ENCODE measurements at regions not wholly inside any gene's neighbourhood (a gene's known extent, or its start where the extent isn't known, plus 50 kb on each side); places are given as distances from the start of the nearest gene placed in this dataset.

DNA sequence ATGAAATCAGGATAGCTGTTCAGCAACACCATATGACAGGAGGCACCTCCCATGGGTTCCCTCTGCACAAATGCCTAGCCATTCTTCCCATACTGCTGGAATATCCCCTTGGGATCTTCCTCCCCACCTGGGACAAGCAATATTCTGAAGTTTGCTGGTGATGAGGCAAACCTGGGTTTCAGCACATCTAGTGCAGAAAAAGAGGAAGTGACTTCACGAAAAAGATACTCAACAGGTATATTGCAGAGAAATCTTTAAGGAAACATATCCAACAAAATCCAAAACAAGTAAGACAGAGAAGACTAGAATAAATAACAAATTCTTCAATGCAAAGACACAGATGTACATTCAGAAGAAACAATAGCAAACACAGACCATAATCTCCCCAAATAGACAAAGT lies 1497.0 kb downstream of the PCDH9 start:
- H3K4me3 ChIP-seq (ENCODE audit: low read length), result no peak overlapping the region
- no peaks in the 10 kb centered on the region for H3F3A ChIP-seq (ENCODE audit: insufficient read depth, low read length)
- H3K4me2 ChIP-seq (ENCODE audit: low read depth, low read length), result no peak overlapping the region
- H3K27me3 ChIP-seq (replicated peaks; ENCODE audit: insufficient read depth, low read length), result no peaks in the 10 kb centered on the region
- no peaks in the 10 kb centered on the region for H3K9me2 ChIP-seq (replicated peaks; ENCODE audit: insufficient read depth, low read length)
- H4K20me1 ChIP-seq (ENCODE audit: insufficient read depth, low read length), result no peaks in the 10 kb centered on the region
- no peak overlapping the region for H3K9ac ChIP-seq (ENCODE audit: low read length)
- H3K27ac ChIP-seq (ENCODE audit: low read length), result no peak overlapping the region
- DNase-seq, result no peak
- TF ChIP-seq EZH2phosphoT487 (IDR thresholded peaks at IDR 0.05; ENCODE audit: low read length) (no peak), CTCF (IDR thresholded peaks at IDR 0.05; ENCODE audit: low read length) (no peak), EZH2 (optimal IDR thresholded peaks at IDR 0.05; ENCODE audit: low read depth, low read length) (no peak)
- H3K79me2 ChIP-seq (ENCODE audit: low read length), result no peaks in the 10 kb centered on the region
- no peak overlapping the region for H2AFZ ChIP-seq (ENCODE audit: low read length)
- H3K36me3 ChIP-seq (replicated peaks; ENCODE audit: insufficient read depth, low read length), result no peaks in the 10 kb centered on the region
- H3K4me1 ChIP-seq (ENCODE audit: low read length), result no peaks in the 10 kb centered on the region
- no peaks in the 10 kb centered on the region for H3K9me3 ChIP-seq (replicated peaks; ENCODE audit: insufficient read depth, low read length)

GRCh38 chr13:65727070-65727469 lies 1503.1 kb downstream of the PCDH9 start:
- Histone ChIP-seq H3K4me1 (ENCODE audit: low read length) (no peaks in the 10 kb centered on the region), H3K79me2 (ENCODE audit: low read length) (no peaks in the 10 kb centered on the region), H3K9me2 (replicated peaks; ENCODE audit: insufficient read depth, low read length) (no peaks in the 10 kb centered on the region), H3F3A (ENCODE audit: insufficient read depth, low read length) (no peaks in the 10 kb centered on the region), H2AFZ (ENCODE audit: low read length) (no peak overlapping the region), H3K27ac (ENCODE audit: low read length) (no peak overlapping the region), H3K9me3 (replicated peaks; ENCODE audit: insufficient read depth, low read length) (no peaks in the 10 kb centered on the region), H3K9ac (ENCODE audit: low read length) (no peak overlapping the region), H3K4me3 (ENCODE audit: low read length) (no peak overlapping the region), H3K27me3 (replicated peaks; ENCODE audit: insufficient read depth, low read length) (no peaks in the 10 kb centered on the region), H3K36me3 (replicated peaks; ENCODE audit: insufficient read depth, low read length) (no peaks in the 10 kb centered on the region), H3K4me2 (ENCODE audit: low read depth, low read length) (no peak overlapping the region), H4K20me1 (ENCODE audit: insufficient read depth, low read length) (no peaks in the 10 kb centered on the region)
- TF ChIP-seq CTCF (IDR thresholded peaks at IDR 0.05; ENCODE audit: low read length) (no peak), EZH2phosphoT487 (IDR thresholded peaks at IDR 0.05; ENCODE audit: low read length) (no peak), EZH2 (optimal IDR thresholded peaks at IDR 0.05; ENCODE audit: low read depth, low read length) (no peak)
- no peak for DNase-seq

DNA sequence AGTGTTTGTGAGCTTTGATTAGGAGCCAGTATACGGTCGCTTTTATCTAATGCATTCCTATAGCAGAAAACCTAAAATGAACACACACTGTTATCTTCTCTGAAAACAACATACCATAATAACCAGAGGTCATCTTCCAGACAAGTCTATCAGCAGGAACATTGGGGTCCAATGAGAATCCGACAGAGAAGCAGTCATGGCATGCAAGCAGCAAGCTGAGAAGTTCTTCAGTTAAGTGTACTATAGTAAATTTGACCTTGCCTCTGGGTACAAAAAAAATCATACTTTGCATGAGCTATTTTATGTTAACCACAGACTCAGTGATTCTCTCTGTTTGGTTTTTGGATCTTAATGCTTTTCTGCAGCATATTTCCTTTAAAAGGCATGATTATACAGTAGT lies 1505.1 kb downstream of the PCDH9 start:
- Histone ChIP-seq H3K27ac (ENCODE audit: low read length) (no peak overlapping the region), H3K4me1 (ENCODE audit: low read length) (no peaks in the 10 kb centered on the region), H3K9me3 (replicated peaks; ENCODE audit: insufficient read depth, low read length) (no peaks in the 10 kb centered on the region), H3F3A (ENCODE audit: insufficient read depth, low read length) (no peaks in the 10 kb centered on the region), H3K4me3 (ENCODE audit: low read length) (no peak overlapping the region), H3K4me2 (ENCODE audit: low read depth, low read length) (no peak overlapping the region), H3K36me3 (replicated peaks; ENCODE audit: insufficient read depth, low read length) (no peaks in the 10 kb centered on the region), H2AFZ (ENCODE audit: low read length) (no peak overlapping the region), H3K9me2 (replicated peaks; ENCODE audit: insufficient read depth, low read length) (no peaks in the 10 kb centered on the region), H3K27me3 (replicated peaks; ENCODE audit: insufficient read depth, low read length) (no peaks in the 10 kb centered on the region), H4K20me1 (ENCODE audit: insufficient read depth, low read length) (no peaks in the 10 kb centered on the region), H3K79me2 (ENCODE audit: low read length) (no peaks in the 10 kb centered on the region), H3K9ac (ENCODE audit: low read length) (no peak overlapping the region)
- no peak for TF ChIP-seq CTCF (IDR thresholded peaks at IDR 0.05; ENCODE audit: low read length)
- no peak for TF ChIP-seq EZH2 (optimal IDR thresholded peaks at IDR 0.05; ENCODE audit: low read depth, low read length)
- TF ChIP-seq EZH2phosphoT487 (IDR thresholded peaks at IDR 0.05; ENCODE audit: low read length), result no peak
- no peak for DNase-seq

All from MM.1S (cell line).